IMR-90 (cell line): ENCODE measurements at regions not wholly inside any gene's neighbourhood (a gene's known extent, or its start where the extent isn't known, plus 50 kb on each side); places are given as distances from the start of the nearest gene placed in this dataset.

Experiments used
- ATAC-seq: fragments of 200-7000 bp; cut with Tn5 transposase; 2 replicates; pipeline ENCODE4 v1.9.1; 2020; ENCODE audit warnings: low read depth, mild to moderate bottlenecking, moderate library complexity
- BruUV-seq: library from RNA; stranded (reverse); fragments of 400-500 nt; replicated peaks from 2 replicates; lab custom pipeline; 2021; lab: Mats Ljungman, UMichigan
- CTCF ChIA-PET: fragments of 300-600 bp; formaldehyde crosslinking; extraction: SDS; loops from one replicate; lab custom pipeline; 2021; ENCODE audit warnings: antibody characterized with exemption; lab: Yijun Ruan, JAX
- POLR2A ChIA-PET: fragments of 300-600 bp; sonication (Branson Sonifier 250); formaldehyde crosslinking; loops from one replicate; lab custom pipeline; 2022; ENCODE audit warnings: antibody characterized with exemption; ENCODE audit not compliant: unreplicated experiment; lab: Charles Lee
- DNase-seq: peaks from one replicate; pipeline ENCODE4 v3.0.0; 2013
- H2AFZ ChIP-seq: replicated peaks from 2 replicates; pipeline ENCODE3; 2013; ENCODE audit warnings: low read length, mild to moderate bottlenecking; ENCODE audit not compliant: poor library complexity
- H2AK5ac ChIP-seq: 2 replicates; pipeline ENCODE4 v1.6.1; 2013; ENCODE audit warnings: low read depth, low read length, inconsistent platforms
- H2AK9ac ChIP-seq: replicated peaks from 2 replicates; pipeline ENCODE3; 2013; ENCODE audit warnings: mild to moderate bottlenecking, low read depth, low read length, moderate library complexity; ENCODE audit not compliant: poor library complexity
- H2BK120ac ChIP-seq: 2 replicates; pipeline ENCODE4 v1.6.1; 2013; ENCODE audit warnings: low read depth, low read length, inconsistent platforms
- H2BK15ac ChIP-seq: 3 replicates; pipeline ENCODE4 v1.6.1; 2013; ENCODE audit warnings: low read depth, low read length, inconsistent platforms
- H2BK20ac ChIP-seq: 2 replicates; pipeline ENCODE4 v1.6.1; 2013; ENCODE audit warnings: low read depth, mild to moderate bottlenecking, inconsistent platforms, low read length, moderate library complexity
- H2BK5ac ChIP-seq: 2 replicates; pipeline ENCODE4 v1.6.1; 2013; ENCODE audit warnings: mild to moderate bottlenecking, low read depth, low read length, inconsistent platforms; ENCODE audit not compliant: poor library complexity, severe bottlenecking
- H3K14ac ChIP-seq: replicated peaks from 2 replicates; pipeline ENCODE4 v1.6.1; 2013; ENCODE audit warnings: low read depth, low read length, inconsistent platforms
- H3K18ac ChIP-seq: 2 replicates; pipeline ENCODE4 v1.6.1; 2013; ENCODE audit warnings: low read depth, low read length, control low read depth
- H3K23ac ChIP-seq: 2 replicates; pipeline ENCODE4 v1.6.1; 2013; ENCODE audit warnings: low read depth, low read length, inconsistent platforms
- H3K27ac ChIP-seq: 2 replicates; pipeline ENCODE4 v1.5.1; 2013; ENCODE audit warnings: mild to moderate bottlenecking, control low read depth, low read length; ENCODE audit not compliant: insufficient read depth
- H3K27me3 ChIP-seq: 2 replicates; pipeline ENCODE4 v1.6.1; 2013; ENCODE audit warnings: low read length; ENCODE audit not compliant: control insufficient read depth, insufficient read depth
- H3K36me3 ChIP-seq: 2 replicates; pipeline ENCODE4 v1.6.1; 2013; ENCODE audit warnings: low read length, mixed read lengths; ENCODE audit not compliant: control insufficient read depth, insufficient read depth
- H3K4ac ChIP-seq: 2 replicates; pipeline ENCODE4 v1.6.1; 2013; ENCODE audit warnings: low read depth, low read length, inconsistent platforms
- H3K4me1 ChIP-seq: 2 replicates; pipeline ENCODE4 v1.6.1; 2013; ENCODE audit warnings: low read length, mixed read lengths; ENCODE audit not compliant: control insufficient read depth, insufficient read depth
- H3K4me2 ChIP-seq: 2 replicates; pipeline ENCODE4 v1.6.1; 2013; ENCODE audit warnings: low read depth, mild to moderate bottlenecking, control low read depth, low read length, moderate library complexity
- H3K4me3 ChIP-seq: 2 replicates; pipeline ENCODE4 v1.5.1; 2013; ENCODE audit warnings: low read depth, mild to moderate bottlenecking, control low read depth, low read length, moderate library complexity; ENCODE audit not compliant: insufficient read depth
- H3K56ac ChIP-seq: 2 replicates; pipeline ENCODE4 v1.6.1; 2013; ENCODE audit warnings: low read length, inconsistent platforms; ENCODE audit not compliant: insufficient read depth; ENCODE audit errors: extremely low read depth
- H3K79me1 ChIP-seq, 2 experiments: 2 replicates each; pipeline ENCODE4 v1.6.1; 2013; ENCODE audit warnings: low read length in 2 of 2, inconsistent platforms in 1 of 2, low read depth in 1 of 2
- H3K9ac ChIP-seq: 2 replicates; pipeline ENCODE4 v1.6.1; 2013; ENCODE audit warnings: low read depth, low read length, control low read depth
- H3K9me1 ChIP-seq: 2 replicates; pipeline ENCODE4 v1.6.1; 2013; ENCODE audit warnings: low read length, inconsistent platforms; ENCODE audit not compliant: insufficient read depth
- H3K9me3 ChIP-seq: 2 replicates; pipeline ENCODE4 v1.6.1; 2013; ENCODE audit warnings: low read length; ENCODE audit not compliant: control insufficient read depth, insufficient read depth
- H4K20me1 ChIP-seq: 2 replicates; pipeline ENCODE4 v1.6.1; 2013; ENCODE audit warnings: low read length, inconsistent platforms; ENCODE audit not compliant: insufficient read depth
- H4K5ac ChIP-seq: 2 replicates; pipeline ENCODE4 v1.6.1; 2013; ENCODE audit warnings: mild to moderate bottlenecking, low read depth, low read length, control low read depth
- H4K8ac ChIP-seq, 2 experiments: 2 replicates each; pipeline ENCODE4 v1.6.1; 2013; ENCODE audit warnings: low read depth in 2 of 2, low read length in 2 of 2, control low read depth in 1 of 2, inconsistent platforms in 1 of 2
- H4K91ac ChIP-seq: 2 replicates; pipeline ENCODE4 v1.6.1; 2013; ENCODE audit warnings: low read depth, low read length, inconsistent platforms; ENCODE audit not compliant: insufficient read depth
- BHLHE40 ChIP-seq: fragments of 150-350 bp; IDR thresholded peaks from 2 replicates; pipeline ENCODE4 v1.6.1; 2016; ENCODE audit warnings: mild to moderate bottlenecking, low read depth, low read length
- CHD1 ChIP-seq: IDR thresholded peaks from 2 replicates; pipeline ENCODE4 v1.6.1; 2012; ENCODE audit warnings: low read depth, low read length, improper control_type of control experiment
- CTCF ChIP-seq: conservative IDR thresholded peaks from 2 replicates; pipeline ENCODE4 v1.5.1; 2012; ENCODE audit warnings: mild to moderate bottlenecking, low read depth, low read length, improper control_type of control experiment
- ELK1 ChIP-seq: fragments of 150-350 bp; IDR thresholded peaks from 2 replicates; pipeline ENCODE4 v1.6.1; 2016; ENCODE audit warnings: low read depth, mild to moderate bottlenecking, low read length, moderate library complexity, borderline replicate concordance
- MAFK ChIP-seq: IDR thresholded peaks from 2 replicates; pipeline ENCODE4 v1.6.1; 2012; ENCODE audit warnings: low read depth, low read length, improper control_type of control experiment
- MAZ ChIP-seq: IDR thresholded peaks from 2 replicates; pipeline ENCODE4 v1.6.1; 2012; ENCODE audit warnings: low read depth, mild to moderate bottlenecking, low read length, improper control_type of control experiment, moderate library complexity, borderline replicate concordance
- MXI1 ChIP-seq: IDR thresholded peaks from 2 replicates; pipeline ENCODE4 v1.6.1; 2012; ENCODE audit warnings: low read depth, mild to moderate bottlenecking, low read length, moderate library complexity, borderline replicate concordance
- NFE2L2 ChIP-seq: fragments of 150-350 bp; IDR thresholded peaks from 2 replicates; pipeline ENCODE4 v1.6.1; 2016; ENCODE audit warnings: low read depth, mild to moderate bottlenecking, low read length
- POLR2A ChIP-seq: IDR thresholded peaks from 2 replicates; pipeline ENCODE4 v1.6.1; 2012; ENCODE audit warnings: mild to moderate bottlenecking, low read depth, low read length
- RAD21 ChIP-seq: IDR thresholded peaks from 2 replicates; pipeline ENCODE4 v1.6.1; 2012; ENCODE audit warnings: low read length, improper control_type of control experiment
- RCOR1 ChIP-seq: IDR thresholded peaks from 2 replicates; pipeline ENCODE4 v1.6.1; 2012; ENCODE audit warnings: mild to moderate bottlenecking, low read length, improper control_type of control experiment; ENCODE audit not compliant: insufficient replicate concordance
- SMC3 ChIP-seq: fragments of 150-350 bp; IDR thresholded peaks from 2 replicates; pipeline ENCODE4 v1.6.1; 2016; ENCODE audit warnings: low read depth, mild to moderate bottlenecking, antibody characterized with exemption, low read length, moderate library complexity
- USF2 ChIP-seq: fragments of 150-350 bp; IDR thresholded peaks from 2 replicates; pipeline ENCODE4 v1.6.1; 2017; ENCODE audit warnings: mild to moderate bottlenecking, antibody characterized with exemption, low read length, low read depth
- WGBS, 2 experiments: methylation state at CpG; one replicate each; pipeline versions ENCODE4 v1.1.5 to v1.1.7; 2013; ENCODE audit warnings: missing lambda C conversion rate in 2 of 2; ENCODE audit not compliant: insufficient read length in 1 of 2; ENCODE audit errors: extremely low coverage in 2 of 2; 5-methylcytosine and 5-hydroxymethylcytosine counted together
- dilution Hi-C: fragments of 300-500 bp; cut with HindIII; formaldehyde crosslinking; loops from one replicate; pipeline ENCODE4 v1.14.3; 2018; ENCODE audit warnings: low sequenced_read_pairs; ENCODE audit not compliant: unreplicated experiment
- in situ Hi-C: fragments of 300-500 bp; cut with MboI; formaldehyde crosslinking; loops from 3 replicates; pipeline ENCODE4 v1.14.3; 2019; ENCODE audit warnings: low sequenced_read_pairs, inconsistent platforms, mixed read lengths
- intact Hi-C: fragments of 100-400 bp; cut with micrococcal nuclease; formaldehyde crosslinking; loops from 2 replicates; pipeline ENCODE4 v1.10.0; 2022

GRCh38 chr2:101622210-101623030, 75.1 kb upstream of the MAP4K4 start:
- Histone ChIP-seq H3K9me3 (no peaks in the 10 kb centered on the region), H2AK9ac (no peak overlapping the region), H3K27me3 (no peaks in the 10 kb centered on the region), H3K56ac (no peak overlapping the region), H4K8ac (no peak overlapping the region), H2BK15ac (no peak overlapping the region), H3K9ac (no peak overlapping the region), H4K91ac (no peak overlapping the region), H3K4me3 (no peak overlapping the region), H3K36me3 (no peaks in the 10 kb centered on the region), H3K79me1 (no peaks in the 10 kb centered on the region), H3K23ac (no peak overlapping the region), H3K14ac (no peak overlapping the region), H2AK5ac (no peak overlapping the region), H3K4me2 (no peak overlapping the region), H4K5ac (no peak overlapping the region), H2BK20ac (no peak overlapping the region), H2BK120ac (no peak overlapping the region), H3K4me1 (peaks cover 14% of the 10 kb centered on the region), H2AFZ (no peak overlapping the region), H4K20me1 (no peaks in the 10 kb centered on the region), H3K9me1 (0 out of 2 replicates have a peak, but pooled peaks cover 8% of the 10 kb centered on the region), H2BK5ac (no peak overlapping the region), H3K4ac (no peak overlapping the region), H3K18ac (no peak overlapping the region), H3K27ac (no peak overlapping the region)
- 87% methylated on average over 5 of the region's 16 CpGs; no CpG with 5 or more reads in 1 of the 2 experiments for WGBS, 2 experiments
- no TSS peak for BruUV-seq
- ChIA-PET POLR2A (no interaction called here), CTCF (interaction anchor here (0.5 kb wide), 1 partner anchor 65 kb away, joined by 4 read pairs; no protein-coding TSS in a partner anchor)
- in situ Hi-C loops: no loop called here
- DNase-seq: no peak
- no peak for ATAC-seq
- TF ChIP-seq CTCF (no peak), CHD1 (no peak), MXI1 (no peak), MAFK (no peak), POLR2A (no peak), RCOR1 (no peak), RAD21 (no peak), MAZ (no peak), SMC3 (no peak), ELK1 (no peak), USF2 (no peak), BHLHE40 (no peak), NFE2L2 (no peak)
- dilution Hi-C loops: no loop called here
- intact Hi-C loops: no loop called here
